ENCODE measurements at regions not wholly inside any gene's neighbourhood (a gene's known extent, or its start where the extent isn't known, plus 50 kb on each side); places are given as distances from the start of the nearest gene placed in this dataset.

GRCh38 chr2:122486705-122487415 is 731.4 kb downstream of the TSN start:
- no peaks in the 10 kb centered on the region for H3K27me3 ChIP-seq (ENCODE audit: control insufficient read depth in 2 of 2, insufficient read depth in 2 of 2, low read length in 2 of 2)
- in situ Hi-C loops (cut with MboI): no loop called here
- no peak for ATAC-seq
- BruUV-seq (replicated peaks): no TSS peak
- DNase-seq (ENCODE audit: extremely low read depth in 1 of 4, low spot score in 3 of 4): no peak
- H3K9ac ChIP-seq (ENCODE audit: insufficient read depth in 1 of 2, low read depth in 2 of 2, low read length in 2 of 2): no peak overlapping the region
- no peaks in the 10 kb centered on the region for H3K4me1 ChIP-seq (replicated peaks in 1 of 2; ENCODE audit: control insufficient read depth in 2 of 2, insufficient read depth in 2 of 2, low read length in 2 of 2)
- 0% methylated on average over 3 of the region's 3 CpGs for WGBS (ENCODE audit: insufficient coverage, low coverage, missing lambda C conversion rate)
- H3K4me3 ChIP-seq: no peak overlapping the region
- H4K20me1 ChIP-seq (replicated peaks; ENCODE audit: control insufficient read depth, insufficient read depth, low read length): no peaks in the 10 kb centered on the region
- no peaks in the 10 kb centered on the region for H3K9me1 ChIP-seq (ENCODE audit: control insufficient read depth, insufficient read depth, low read length)
- intact Hi-C loops (cut with micrococcal nuclease): no loop called here
- no peaks in the 10 kb centered on the region for H3K79me2 ChIP-seq (ENCODE audit: control insufficient read depth, insufficient read depth, low read length)
- no peak for FAIRE-seq
- ChIA-PET CTCF (ENCODE audit: low intra/inter-chr PET ratio) (no interaction called here), POLR2A (no interaction called here)
- no peak overlapping the region for H3K4me2 ChIP-seq (ENCODE audit: insufficient read depth, low read length)
- no peak overlapping the region for H3K27ac ChIP-seq (ENCODE audit: extremely low read depth, low read depth, low read length)
- no peaks in the 10 kb centered on the region for H3K36me3 ChIP-seq (ENCODE audit: control insufficient read depth, insufficient read depth, low read length)
- no peak overlapping the region for H2AFZ ChIP-seq (ENCODE audit: low read depth, low read length)
- no peaks in the 10 kb centered on the region; the same call in 1 of the 2 replicates for H3K9me3 ChIP-seq (replicated peaks; ENCODE audit: control insufficient read depth, insufficient read depth, low read depth, low read length)
- TF ChIP-seq PPARD (CRISPR knock-in tag; IDR thresholded peaks at IDR 0.05) (no peak), BDP1 (IDR thresholded peaks at IDR 0.05; ENCODE audit: insufficient read depth, insufficient read length) (no peak), ZNF707 (CRISPR knock-in tag; conservative IDR thresholded peaks at IDR 0.05) (no peak), NBN (IDR thresholded peaks at IDR 0.05; ENCODE audit: low read depth) (no peak), HOMEZ (CRISPR knock-in tag; IDR thresholded peaks at IDR 0.05) (no peak), SMC3 (conservative IDR thresholded peaks at IDR 0.05; ENCODE audit: insufficient read depth, low read depth, low read length) (no peak), U2AF1 (optimal IDR thresholded peaks at IDR 0.05; ENCODE audit: low read depth, low read length) (no peak), MIER1 (IDR thresholded peaks at IDR 0.05; ENCODE audit: low read depth) (no peak), MYNN (IDR thresholded peaks at IDR 0.05) (no peak), MYNN (CRISPR knock-in tag; IDR thresholded peaks at IDR 0.05) (no peak), ZNF583 (CRISPR knock-in tag; IDR thresholded peaks at IDR 0.05) (no peak), PTBP1 (IDR thresholded peaks at IDR 0.05; ENCODE audit: low read depth, low read length) (no peak), BRD9 (IDR thresholded peaks at IDR 0.05; ENCODE audit: low read depth, partially characterized antibody) (no peak)
- TF ChIP-seq, protein P1, sequence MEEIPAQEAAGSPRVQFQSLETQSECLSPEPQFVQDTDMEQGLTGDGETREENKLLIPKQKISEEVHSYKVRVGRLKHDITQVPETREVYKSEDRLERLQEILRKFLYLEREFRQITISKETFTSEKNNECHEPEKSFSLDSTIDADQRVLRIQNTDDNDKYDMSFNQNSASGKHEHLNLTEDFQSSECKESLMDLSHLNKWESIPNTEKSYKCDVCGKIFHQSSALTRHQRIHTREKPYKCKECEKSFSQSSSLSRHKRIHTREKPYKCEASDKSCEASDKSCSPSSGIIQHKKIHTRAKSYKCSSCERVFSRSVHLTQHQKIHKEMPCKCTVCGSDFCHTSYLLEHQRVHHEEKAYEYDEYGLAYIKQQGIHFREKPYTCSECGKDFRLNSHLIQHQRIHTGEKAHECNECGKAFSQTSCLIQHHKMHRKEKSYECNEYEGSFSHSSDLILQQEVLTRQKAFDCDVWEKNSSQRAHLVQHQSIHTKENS (CRISPR knock-in tag; IDR thresholded peaks at IDR 0.05): no peak
- TF ChIP-seq, protein P2, sequence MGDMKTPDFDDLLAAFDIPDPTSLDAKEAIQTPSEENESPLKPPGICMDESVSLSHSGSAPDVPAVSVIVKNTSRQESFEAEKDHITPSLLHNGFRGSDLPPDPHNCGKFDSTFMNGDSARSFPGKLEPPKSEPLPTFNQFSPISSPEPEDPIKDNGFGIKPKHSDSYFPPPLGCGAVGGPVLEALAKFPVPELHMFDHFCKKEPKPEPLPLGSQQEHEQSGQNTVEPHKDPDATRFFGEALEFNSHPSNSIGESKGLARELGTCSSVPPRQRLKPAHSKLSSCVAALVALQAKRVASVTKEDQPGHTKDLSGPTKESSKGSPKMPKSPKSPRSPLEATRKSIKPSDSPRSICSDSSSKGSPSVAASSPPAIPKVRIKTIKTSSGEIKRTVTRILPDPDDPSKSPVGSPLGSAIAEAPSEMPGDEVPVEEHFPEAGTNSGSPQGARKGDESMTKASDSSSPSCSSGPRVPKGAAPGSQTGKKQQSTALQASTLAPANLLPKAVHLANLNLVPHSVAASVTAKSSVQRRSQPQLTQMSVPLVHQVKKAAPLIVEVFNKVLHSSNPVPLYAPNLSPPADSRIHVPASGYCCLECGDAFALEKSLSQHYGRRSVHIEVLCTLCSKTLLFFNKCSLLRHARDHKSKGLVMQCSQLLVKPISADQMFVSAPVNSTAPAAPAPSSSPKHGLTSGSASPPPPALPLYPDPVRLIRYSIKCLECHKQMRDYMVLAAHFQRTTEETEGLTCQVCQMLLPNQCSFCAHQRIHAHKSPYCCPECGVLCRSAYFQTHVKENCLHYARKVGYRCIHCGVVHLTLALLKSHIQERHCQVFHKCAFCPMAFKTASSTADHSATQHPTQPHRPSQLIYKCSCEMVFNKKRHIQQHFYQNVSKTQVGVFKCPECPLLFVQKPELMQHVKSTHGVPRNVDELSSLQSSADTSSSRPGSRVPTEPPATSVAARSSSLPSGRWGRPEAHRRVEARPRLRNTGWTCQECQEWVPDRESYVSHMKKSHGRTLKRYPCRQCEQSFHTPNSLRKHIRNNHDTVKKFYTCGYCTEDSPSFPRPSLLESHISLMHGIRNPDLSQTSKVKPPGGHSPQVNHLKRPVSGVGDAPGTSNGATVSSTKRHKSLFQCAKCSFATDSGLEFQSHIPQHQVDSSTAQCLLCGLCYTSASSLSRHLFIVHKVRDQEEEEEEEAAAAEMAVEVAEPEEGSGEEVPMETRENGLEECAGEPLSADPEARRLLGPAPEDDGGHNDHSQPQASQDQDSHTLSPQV (IDR thresholded peaks at IDR 0.05): no peak
